Breast epithelium (tissue), 3 donors: ENCODE measurements at regions not wholly inside any gene's neighbourhood (a gene's known extent, or its start where the extent isn't known, plus 50 kb on each side); places are given as distances from the start of the nearest gene placed in this dataset.

Experiments
- POLR2A ChIP-seq: fragments of 450-650 bp; IDR thresholded peaks from one replicate; pipeline ENCODE4 v1.6.1; 2016; ENCODE audit warnings: antibody characterized with exemption, mild to moderate bottlenecking, moderate library complexity
- POLR2AphosphoS5 ChIP-seq, 3 donors: sonication (generic); formaldehyde crosslinking; IDR thresholded peaks; one replicate each; pipeline ENCODE4 v1.6.1; 2017; ENCODE audit warnings: antibody characterized with exemption in 3 of 3

DNA sequence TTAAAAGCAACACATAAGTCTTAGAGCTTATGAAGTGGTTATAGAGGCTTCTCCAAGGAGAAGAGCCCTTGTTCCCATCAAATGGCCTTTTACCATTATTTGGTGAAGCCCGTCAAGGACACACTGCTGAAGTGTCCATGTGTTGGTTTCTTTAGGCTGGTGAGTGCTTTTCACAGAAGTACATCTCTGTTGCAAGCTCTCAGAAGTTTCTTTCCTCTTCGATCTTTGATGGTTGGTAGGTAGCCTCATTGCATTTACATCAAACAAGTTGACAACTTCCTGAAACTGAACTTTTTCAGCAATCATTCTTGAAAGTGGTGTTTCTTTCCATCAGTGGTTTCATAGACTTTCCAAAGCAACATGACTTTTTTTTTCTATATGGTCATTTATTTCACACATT lies 465.6 kb downstream of the HDGFL1 start:
- no peak for TF ChIP-seq POLR2A
- no peak for TF ChIP-seq POLR2AphosphoS5 (IDR thresholded peaks at IDR 0.05)
